Panc1 (cell line): ENCODE measurements at regions not wholly inside any gene's neighbourhood (a gene's known extent, or its start where the extent isn't known, plus 50 kb on each side); places are given as distances from the start of the nearest gene placed in this dataset.

ENCODE experiments used
- ATAC-seq: fragments of 200-7000 bp; cut with Tn5 transposase; 2 replicates; pipeline ENCODE4 v1.9.1; 2020; ENCODE audit warnings: mild to moderate bottlenecking, moderate library complexity
- BruUV-seq: library from RNA; stranded (reverse); fragments of 400-500 nt; replicated peaks from 2 replicates; lab custom pipeline; 2021; lab: Mats Ljungman, UMichigan
- CTCF ChIA-PET: fragments of 300-600 bp; sonication (Branson Sonifier 250); formaldehyde crosslinking; loops from one replicate; lab custom pipeline; 2022; ENCODE audit warnings: antibody characterized with exemption; lab: Charles Lee
- POLR2A ChIA-PET: fragments of 300-600 bp; sonication (Branson Sonifier 250); formaldehyde crosslinking; loops from one replicate; lab custom pipeline; 2022; ENCODE audit warnings: antibody characterized with exemption; lab: Charles Lee
- DNase-seq: peaks from one replicate; pipeline ENCODE4 v3.0.0-alpha.2; 2010; ENCODE audit warnings: low read depth, low spot score
- H3K27ac ChIP-seq: 2 replicates; pipeline ENCODE4 v1.5.1; 2011; ENCODE audit warnings: mild to moderate bottlenecking, low read length, inconsistent platforms
- H3K27me3 ChIP-seq: fragments of 200-500 bp; sonication (Bioruptor generic); 2 replicates; pipeline ENCODE4 v1.6.0; 2014; ENCODE audit warnings: low read length, inconsistent platforms; ENCODE audit not compliant: control insufficient read depth, insufficient read depth
- H3K36me3 ChIP-seq: fragments of 200-500 bp; sonication (Bioruptor generic); 2 replicates; pipeline ENCODE4 v1.5.1; 2014; ENCODE audit warnings: inconsistent platforms, mild to moderate bottlenecking, low read length, moderate library complexity; ENCODE audit not compliant: control insufficient read depth, insufficient read depth
- H3K4me1 ChIP-seq: 2 replicates; pipeline ENCODE4 v1.5.1; 2011; ENCODE audit warnings: inconsistent platforms, mild to moderate bottlenecking, low read length, moderate library complexity; ENCODE audit not compliant: control insufficient read depth, insufficient read depth
- H3K4me3 ChIP-seq, 2 experiments: 2 replicates each; pipeline ENCODE4 v1.5.1; 2011 to 2012; ENCODE audit warnings: low read depth in 2 of 2, low read length in 2 of 2, mild to moderate bottlenecking in 2 of 2, inconsistent platforms in 1 of 2, moderate library complexity in 1 of 2
- H3K9me3 ChIP-seq: fragments of 200-500 bp; sonication (Bioruptor generic); 2 replicates; pipeline ENCODE4 v1.5.1; 2014; ENCODE audit warnings: low read depth, mild to moderate bottlenecking, inconsistent platforms, low read length, moderate library complexity; ENCODE audit not compliant: control insufficient read depth, insufficient read depth
- CTCF ChIP-seq: fragments of 450-650 bp; IDR thresholded peaks from 2 replicates; pipeline ENCODE4 v1.5.1; 2017; ENCODE audit warnings: mild to moderate bottlenecking
- POLR2AphosphoS5 ChIP-seq: IDR thresholded peaks from 2 replicates; pipeline ENCODE4 v1.6.1; 2012; ENCODE audit warnings: mild to moderate bottlenecking, low read depth, low read length, moderate library complexity
- REST ChIP-seq, 2 experiments: IDR thresholded peaks; 2 replicates each; pipeline ENCODE4 v1.6.1; 2011 to 2012; ENCODE audit warnings: low read depth in 2 of 2, control low read depth in 1 of 2, low read length in 1 of 2, mild to moderate bottlenecking in 1 of 2, moderate library complexity in 1 of 2; ENCODE audit not compliant: insufficient read depth in 1 of 2
- SIN3A ChIP-seq: IDR thresholded peaks from 2 replicates; pipeline ENCODE4 v1.6.1; 2012; ENCODE audit warnings: low read depth, mild to moderate bottlenecking, low read length, moderate library complexity, borderline replicate concordance; ENCODE audit not compliant: insufficient read depth
- TCF7L2 ChIP-seq: IDR thresholded peaks from 2 replicates; pipeline ENCODE4 v1.6.1; 2011; ENCODE audit warnings: mild to moderate bottlenecking, low read depth, low read length, inconsistent platforms
- in situ Hi-C: cut with HindIII; loops from 2 replicates; pipeline ENCODE4 v1.10.0; 2016; ENCODE audit warnings: low sequenced_read_pairs, low pct_unique_long_range_greater_than_20kb
- intact Hi-C: fragments of 100-400 bp; cut with micrococcal nuclease; formaldehyde crosslinking; loops from one replicate; pipeline ENCODE4 v1.10.0; 2022; ENCODE audit not compliant: unreplicated experiment

GRCh38 chr5:12825163-12825562, 920.9 kb upstream of the CTNND2 start:
- peaks cover 13% of the 10 kb centered on the region for H3K9me3 ChIP-seq
- H3K27me3 ChIP-seq, result no peaks in the 10 kb centered on the region
- ChIA-PET CTCF (no interaction called here), POLR2A (no interaction called here)
- no peaks in the 10 kb centered on the region for H3K4me1 ChIP-seq
- in situ Hi-C loops, result no loop called here
- ATAC-seq, result no peak
- H3K4me3 ChIP-seq, result no peak overlapping the region
- no peak overlapping the region for H3K27ac ChIP-seq
- DNase-seq, result no peak
- intact Hi-C loops, result no loop called here
- BruUV-seq, result no TSS peak
- no peaks in the 10 kb centered on the region for H3K36me3 ChIP-seq
- no peak for TF ChIP-seq SIN3A

- intact Hi-C loops (no loop called here), in situ Hi-C loops (no loop called here)
- Histone ChIP-seq H3K4me1 (no peaks in the 10 kb centered on the region), H3K4me3 (peak overlapping the region in 1 of 2 experiments; percentile 5; a peak in 1 of 4 replicates), H3K36me3 (no peaks in the 10 kb centered on the region), H3K27ac (no peak overlapping the region), H3K9me3 (no peaks in the 10 kb centered on the region; the same call in 1 of the 2 replicates), H3K27me3 (no peaks in the 10 kb centered on the region)
- DNase-seq, result no peak
- TF ChIP-seq POLR2AphosphoS5 (no peak), SIN3A (no peak)
- no TSS peak for BruUV-seq
- ChIA-PET CTCF (no interaction called here), POLR2A (no interaction called here)
- ATAC-seq, result peak; percentile 45; the same call in 1 of the 2 replicates
Measured at GRCh38 chr5:12805165-12805698, 901.0 kb upstream of the CTNND2 start.

- CTCF ChIA-PET, result no interaction called here
- Histone ChIP-seq H3K4me1 (no peaks in the 10 kb centered on the region), H3K4me3 (no peak overlapping the region), H3K27me3 (no peaks in the 10 kb centered on the region), H3K36me3 (no peaks in the 10 kb centered on the region), H3K9me3 (no peaks in the 10 kb centered on the region), H3K27ac (no peak overlapping the region)
- no TSS peak for BruUV-seq
- in situ Hi-C loops (no loop called here), intact Hi-C loops (no loop called here)
- ATAC-seq (no peak), DNase-seq (no peak)
- POLR2A ChIA-PET, result no interaction called here
- TF ChIP-seq TCF7L2, result no peak
- no peak for TF ChIP-seq CTCF
- TF ChIP-seq REST (IDR thresholded peaks at IDR 0.05; ENCODE audit: insufficient read depth in 1 of 2, low read depth in 2 of 2, low read length in 1 of 2), result no peak
- no peak for TF ChIP-seq POLR2AphosphoS5
- no peak for TF ChIP-seq SIN3A
Measured at GRCh38 chr5:12799165-12799564, 894.9 kb upstream of the CTNND2 start.
